ENCODE measurements at regions not wholly inside any gene's neighbourhood (a gene's known extent, or its start where the extent isn't known, plus 50 kb on each side); places are given as distances from the start of the nearest gene placed in this dataset.

DNA sequence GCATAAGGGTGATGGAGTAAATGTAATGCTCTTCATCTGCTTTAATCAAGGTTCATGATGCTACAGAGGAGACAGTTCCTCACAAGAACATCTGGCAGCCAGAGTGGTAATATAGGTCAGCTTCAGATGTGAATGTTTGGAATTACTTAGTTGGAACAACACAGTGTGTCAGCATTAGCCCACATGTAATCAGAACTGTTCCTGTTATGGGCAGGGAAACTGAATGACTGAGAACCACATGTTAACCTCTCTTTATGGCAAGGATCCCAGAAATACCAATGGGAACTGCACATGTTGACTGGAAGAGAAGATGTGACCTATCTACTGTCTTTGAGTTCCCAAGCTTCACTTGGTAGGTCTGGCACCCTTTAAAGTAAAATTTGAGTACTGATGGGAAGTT lies 390.1 kb upstream of the PDE3A start:
- POLR2A ChIA-PET: no interaction called here
- intact Hi-C loops (cut with micrococcal nuclease; ENCODE audit: unreplicated experiment): no loop called here

DNA sequence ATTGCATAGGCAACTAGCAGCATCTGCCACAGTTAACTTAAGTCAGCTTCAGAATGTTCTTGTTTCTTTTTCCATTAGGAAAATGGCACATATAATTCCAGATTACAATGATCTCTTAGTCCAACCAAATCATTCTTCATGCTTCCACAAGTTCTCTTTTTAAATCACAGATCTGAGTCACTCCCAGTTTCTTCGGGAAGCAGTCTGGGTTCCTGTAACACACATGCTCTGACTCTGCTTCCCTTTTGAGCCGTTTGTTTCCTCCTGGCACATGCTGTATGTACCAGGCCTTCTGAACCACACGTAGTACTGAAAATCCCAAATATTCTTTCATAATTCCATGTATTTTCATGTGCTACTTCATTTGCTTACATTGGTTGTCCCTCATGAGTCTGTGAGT lies 388.8 kb upstream of the PDE3A start:
- Histone ChIP-seq H3K27ac (ENCODE audit: low read length) (no peak overlapping the region), H3K4me3 (ENCODE audit: low read depth in 2 of 2, low read length in 2 of 2) (no peak overlapping the region), H3K36me3 (ENCODE audit: control insufficient read depth, insufficient read depth, low read length) (no peaks in the 10 kb centered on the region), H3K4me1 (ENCODE audit: control insufficient read depth, insufficient read depth, low read length) (no peaks in the 10 kb centered on the region), H3K27me3 (ENCODE audit: control insufficient read depth, insufficient read depth, low read length) (no peaks in the 10 kb centered on the region), H3K9me3 (ENCODE audit: control insufficient read depth, insufficient read depth, low read depth, low read length) (no peaks in the 10 kb centered on the region)
- intact Hi-C loops (cut with micrococcal nuclease; ENCODE audit: unreplicated experiment): no loop called here
- no TSS peak for BruUV-seq (replicated peaks)
- DNase-seq (ENCODE audit: low read depth, low spot score) (no peak), ATAC-seq (no peak)
- in situ Hi-C loops (cut with HindIII; ENCODE audit: low pct_unique_long_range_greater_than_20kb, low sequenced_read_pairs): no loop called here
- ChIA-PET POLR2A (no interaction called here), CTCF (no interaction called here)
- TF ChIP-seq, protein P1, sequence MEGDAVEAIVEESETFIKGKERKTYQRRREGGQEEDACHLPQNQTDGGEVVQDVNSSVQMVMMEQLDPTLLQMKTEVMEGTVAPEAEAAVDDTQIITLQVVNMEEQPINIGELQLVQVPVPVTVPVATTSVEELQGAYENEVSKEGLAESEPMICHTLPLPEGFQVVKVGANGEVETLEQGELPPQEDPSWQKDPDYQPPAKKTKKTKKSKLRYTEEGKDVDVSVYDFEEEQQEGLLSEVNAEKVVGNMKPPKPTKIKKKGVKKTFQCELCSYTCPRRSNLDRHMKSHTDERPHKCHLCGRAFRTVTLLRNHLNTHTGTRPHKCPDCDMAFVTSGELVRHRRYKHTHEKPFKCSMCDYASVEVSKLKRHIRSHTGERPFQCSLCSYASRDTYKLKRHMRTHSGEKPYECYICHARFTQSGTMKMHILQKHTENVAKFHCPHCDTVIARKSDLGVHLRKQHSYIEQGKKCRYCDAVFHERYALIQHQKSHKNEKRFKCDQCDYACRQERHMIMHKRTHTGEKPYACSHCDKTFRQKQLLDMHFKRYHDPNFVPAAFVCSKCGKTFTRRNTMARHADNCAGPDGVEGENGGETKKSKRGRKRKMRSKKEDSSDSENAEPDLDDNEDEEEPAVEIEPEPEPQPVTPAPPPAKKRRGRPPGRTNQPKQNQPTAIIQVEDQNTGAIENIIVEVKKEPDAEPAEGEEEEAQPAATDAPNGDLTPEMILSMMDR (IDR thresholded peaks at IDR 0.05): no peak
- TF ChIP-seq SIN3A (IDR thresholded peaks at IDR 0.05; ENCODE audit: borderline replicate concordance, insufficient read depth, low read depth, low read length): no peak

More for the DNA sequence above, 390.1 kb upstream of the PDE3A start:
- H3K36me3 ChIP-seq (ENCODE audit: control insufficient read depth, insufficient read depth, low read length): no peaks in the 10 kb centered on the region
- DNase-seq (ENCODE audit: low read depth, low spot score) (no peak), ATAC-seq (no peak)
- no TSS peak for BruUV-seq (replicated peaks)
- CTCF ChIA-PET: no interaction called here
- no peaks in the 10 kb centered on the region for H3K27me3 ChIP-seq (ENCODE audit: control insufficient read depth, insufficient read depth, low read length)
- in situ Hi-C loops (cut with HindIII; ENCODE audit: low pct_unique_long_range_greater_than_20kb, low sequenced_read_pairs): no loop called here
- H3K4me1 ChIP-seq (ENCODE audit: control insufficient read depth, insufficient read depth, low read length): no peaks in the 10 kb centered on the region
- H3K9me3 ChIP-seq (ENCODE audit: control insufficient read depth, insufficient read depth, low read depth, low read length): no peaks in the 10 kb centered on the region
- no peak overlapping the region for H3K27ac ChIP-seq (ENCODE audit: low read length)
- H3K4me3 ChIP-seq (ENCODE audit: low read depth in 2 of 2, low read length in 2 of 2): no peak overlapping the region
- TF ChIP-seq, protein P1 (IDR thresholded peaks at IDR 0.05): no peak
- no peak for TF ChIP-seq SIN3A (IDR thresholded peaks at IDR 0.05; ENCODE audit: borderline replicate concordance, insufficient read depth, low read depth, low read length)
- TF ChIP-seq, protein P2, sequence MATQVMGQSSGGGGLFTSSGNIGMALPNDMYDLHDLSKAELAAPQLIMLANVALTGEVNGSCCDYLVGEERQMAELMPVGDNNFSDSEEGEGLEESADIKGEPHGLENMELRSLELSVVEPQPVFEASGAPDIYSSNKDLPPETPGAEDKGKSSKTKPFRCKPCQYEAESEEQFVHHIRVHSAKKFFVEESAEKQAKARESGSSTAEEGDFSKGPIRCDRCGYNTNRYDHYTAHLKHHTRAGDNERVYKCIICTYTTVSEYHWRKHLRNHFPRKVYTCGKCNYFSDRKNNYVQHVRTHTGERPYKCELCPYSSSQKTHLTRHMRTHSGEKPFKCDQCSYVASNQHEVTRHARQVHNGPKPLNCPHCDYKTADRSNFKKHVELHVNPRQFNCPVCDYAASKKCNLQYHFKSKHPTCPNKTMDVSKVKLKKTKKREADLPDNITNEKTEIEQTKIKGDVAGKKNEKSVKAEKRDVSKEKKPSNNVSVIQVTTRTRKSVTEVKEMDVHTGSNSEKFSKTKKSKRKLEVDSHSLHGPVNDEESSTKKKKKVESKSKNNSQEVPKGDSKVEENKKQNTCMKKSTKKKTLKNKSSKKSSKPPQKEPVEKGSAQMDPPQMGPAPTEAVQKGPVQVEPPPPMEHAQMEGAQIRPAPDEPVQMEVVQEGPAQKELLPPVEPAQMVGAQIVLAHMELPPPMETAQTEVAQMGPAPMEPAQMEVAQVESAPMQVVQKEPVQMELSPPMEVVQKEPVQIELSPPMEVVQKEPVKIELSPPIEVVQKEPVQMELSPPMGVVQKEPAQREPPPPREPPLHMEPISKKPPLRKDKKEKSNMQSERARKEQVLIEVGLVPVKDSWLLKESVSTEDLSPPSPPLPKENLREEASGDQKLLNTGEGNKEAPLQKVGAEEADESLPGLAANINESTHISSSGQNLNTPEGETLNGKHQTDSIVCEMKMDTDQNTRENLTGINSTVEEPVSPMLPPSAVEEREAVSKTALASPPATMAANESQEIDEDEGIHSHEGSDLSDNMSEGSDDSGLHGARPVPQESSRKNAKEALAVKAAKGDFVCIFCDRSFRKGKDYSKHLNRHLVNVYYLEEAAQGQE (IDR thresholded peaks at IDR 0.05; ENCODE audit: insufficient read depth in 1 of 2, low read depth in 2 of 2, low read length in 1 of 2): no peak

DNA sequence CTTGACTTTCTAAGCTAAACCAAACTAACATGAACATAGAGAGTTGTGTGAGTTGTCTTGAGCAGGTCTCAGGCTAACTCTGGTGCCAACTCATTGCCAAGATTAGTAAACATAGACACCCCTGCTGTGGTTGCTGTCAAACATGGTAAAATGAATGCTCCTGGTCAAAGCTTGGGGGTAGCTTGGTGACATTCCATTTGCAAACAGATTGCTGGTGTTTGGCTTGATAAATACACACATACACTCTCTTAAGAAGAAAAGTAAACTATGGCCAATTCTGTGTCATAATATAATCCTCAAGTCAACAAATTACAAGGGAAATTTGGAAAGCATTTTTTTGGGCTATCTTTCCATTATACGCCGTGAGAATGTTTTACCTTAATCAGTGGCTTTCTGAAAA lies 386.4 kb upstream of the PDE3A start:
- DNase-seq (ENCODE audit: low read depth, low spot score): no peak
- CTCF ChIA-PET: no interaction called here
- TF ChIP-seq, protein P2 (IDR thresholded peaks at IDR 0.05; ENCODE audit: insufficient read depth in 1 of 2, low read depth in 2 of 2, low read length in 1 of 2): no peak
- TF ChIP-seq TCF7L2 (IDR thresholded peaks at IDR 0.05; ENCODE audit: low read depth, low read length) (no peak), POLR2AphosphoS5 (IDR thresholded peaks at IDR 0.05; ENCODE audit: low read depth, low read length) (no peak), SIN3A (IDR thresholded peaks at IDR 0.05; ENCODE audit: borderline replicate concordance, insufficient read depth, low read depth, low read length) (no peak)
- TF ChIP-seq, protein P1 (IDR thresholded peaks at IDR 0.05): no peak
- Histone ChIP-seq H3K27ac (ENCODE audit: low read length) (no peak overlapping the region), H3K9me3 (ENCODE audit: control insufficient read depth, insufficient read depth, low read depth, low read length) (no peaks in the 10 kb centered on the region), H3K4me3 (ENCODE audit: low read depth in 2 of 2, low read length in 2 of 2) (no peak overlapping the region), H3K27me3 (ENCODE audit: control insufficient read depth, insufficient read depth, low read length) (no peaks in the 10 kb centered on the region), H3K36me3 (ENCODE audit: control insufficient read depth, insufficient read depth, low read length) (no peaks in the 10 kb centered on the region), H3K4me1 (ENCODE audit: control insufficient read depth, insufficient read depth, low read length) (no peaks in the 10 kb centered on the region)
- POLR2A ChIA-PET: no interaction called here
- in situ Hi-C loops (cut with HindIII; ENCODE audit: low pct_unique_long_range_greater_than_20kb, low sequenced_read_pairs): no loop called here
- ATAC-seq: no peak
- no TSS peak for BruUV-seq (replicated peaks)
- intact Hi-C loops (cut with micrococcal nuclease; ENCODE audit: unreplicated experiment): no loop called here
